ENCODE measurements at regions not wholly inside any gene's neighbourhood (a gene's known extent, or its start where the extent isn't known, plus 50 kb on each side); places are given as distances from the start of the nearest gene placed in this dataset.

GRCh38 chr7:42852531-42852930 lies 59.3 kb downstream of the C7orf25 start:
- no peak for TF ChIP-seq POLR2AphosphoS5 (IDR thresholded peaks at IDR 0.05; ENCODE audit: low read depth, low read length)
- TF ChIP-seq CTCF (IDR thresholded peaks at IDR 0.05 in 2 of 3, conservative IDR thresholded peaks at IDR 0.05 in 1 of 3; ENCODE audit: borderline replicate concordance in 1 of 3, insufficient read depth in 1 of 3, low read depth in 2 of 3, low read length in 2 of 3): no peak
- TF ChIP-seq POLR2A (IDR thresholded peaks at IDR 0.05; ENCODE audit: borderline replicate concordance, extremely low read depth, insufficient read depth, insufficient read length): no peak
- TF ChIP-seq EZH2 (IDR thresholded peaks at IDR 0.05): no peak
- TF ChIP-seq CEBPB (IDR thresholded peaks at IDR 0.05; ENCODE audit: low read depth): no peak
- no peak for TF ChIP-seq YY1 (IDR thresholded peaks at IDR 0.05; ENCODE audit: extremely low read depth, insufficient replicate concordance, low read depth, low read length)
- TF ChIP-seq EZH2phosphoT487 (IDR thresholded peaks at IDR 0.05; ENCODE audit: borderline replicate concordance): no peak
- TF ChIP-seq SP1 (IDR thresholded peaks at IDR 0.05; ENCODE audit: low read depth): no peak
- TF ChIP-seq ZNF274 (IDR thresholded peaks at IDR 0.05; ENCODE audit: low read depth, low read length): no peak
- TF ChIP-seq RAD21 (IDR thresholded peaks at IDR 0.05; ENCODE audit: low read depth): no peak
- TF ChIP-seq ATF3 (IDR thresholded peaks at IDR 0.05): no peak
